BLaER1 treated with 17β-estradiol and CSF1 and Interleukin-3, amounts not matched to agents 10 nM and 100 nM (cell line): ENCODE measurements at regions not wholly inside any gene's neighbourhood (a gene's known extent, or its start where the extent isn't known, plus 50 kb on each side); places are given as distances from the start of the nearest gene placed in this dataset.

Source experiments
- H3K27ac ChIP-seq, 11 experiments: shearing (Covaris generic); formaldehyde crosslinking; 2 replicates each; pipeline ENCODE4 v1.8.1; 2022
- H3K27me3 ChIP-seq, 11 experiments: shearing (Covaris generic); formaldehyde crosslinking; 2 replicates each; pipeline ENCODE4 v1.8.1; 2022
- H3K36me3 ChIP-seq, 11 experiments: shearing (Covaris generic); formaldehyde crosslinking; 2 replicates each; pipeline ENCODE4 v1.8.1; 2022
- H3K4me1 ChIP-seq, 10 experiments: shearing (Covaris generic); formaldehyde crosslinking; 2 replicates each; pipeline ENCODE4 v1.8.1; 2022
- H3K4me2 ChIP-seq, 11 experiments: shearing (Covaris generic); formaldehyde crosslinking; 2 replicates each; pipeline ENCODE4 v1.8.1; 2022
- H3K4me3 ChIP-seq, 10 experiments: shearing (Covaris generic); formaldehyde crosslinking; 2 replicates each; pipeline ENCODE4 v1.8.1; 2022
- H3K9ac ChIP-seq, 11 experiments: shearing (Covaris generic); formaldehyde crosslinking; 2 replicates each; pipeline ENCODE4 v1.8.1; 2022
- H3K9me3 ChIP-seq, 11 experiments: shearing (Covaris generic); formaldehyde crosslinking; replicated peaks in 1 of 11; 2 replicates each; pipeline ENCODE4 v1.8.1; 2022
- H4K20me1 ChIP-seq, 11 experiments: shearing (Covaris generic); formaldehyde crosslinking; 2 replicates each; pipeline ENCODE4 v1.8.1; 2022
- Cebpa-rat ChIP-seq, 11 experiments: shearing (Covaris generic); IDR thresholded peaks; 2 replicates each; pipeline ENCODE4 v1.8.1; 2022

- Histone ChIP-seq H3K9ac (no peak overlapping the region), H3K36me3 (no peaks in the 10 kb centered on the region), H3K27ac (no peak overlapping the region), H3K9me3 (no peaks in the 10 kb centered on the region), H3K4me3 (no peak overlapping the region), H3K4me2 (no peak overlapping the region), H3K27me3 (peaks cover 66 to 100% (median 96%) of the 10 kb centered on the region in 11 experiments), H3K4me1 (peaks cover 0 to 10% (median 0%) of the 10 kb centered on the region in 10 experiments; a peak in 4 of 20 replicates), H4K20me1 (peaks cover 0 to 15% (median 0%) of the 10 kb centered on the region in 11 experiments; a peak in 6 of 22 replicates)
- TF ChIP-seq Cebpa-rat (IDR thresholded peaks at IDR 0.05): no peak
Observed at GRCh38 chrX:69088171-69088938, 76.9 kb downstream of the PJA1 start.

- Histone ChIP-seq H3K27me3 (peaks cover 56 to 100% (median 92%) of the 10 kb centered on the region in 11 experiments), H3K9me3 (no peaks in the 10 kb centered on the region)
- TF ChIP-seq Cebpa-rat (IDR thresholded peaks at IDR 0.05): no peak
Observed at GRCh38 chrX:69085826-69086225, 79.4 kb downstream of the PJA1 start.

GRCh38 chrX:69085151-69085550, 80.1 kb downstream of the PJA1 start:
- H3K9me3 ChIP-seq: no peaks in the 10 kb centered on the region
- H3K9ac ChIP-seq: no peak overlapping the region
- H3K27me3 ChIP-seq: peaks cover 52 to 100% (median 92%) of the 10 kb centered on the region in 11 experiments
- H4K20me1 ChIP-seq: peaks cover 0 to 15% (median 0%) of the 10 kb centered on the region in 11 experiments; a peak in 6 of 22 replicates
- H3K27ac ChIP-seq: no peak overlapping the region
- H3K4me1 ChIP-seq: peaks cover 0 to 17% (median 10%) of the 10 kb centered on the region in 10 experiments; a peak in 15 of 20 replicates
- no peaks in the 10 kb centered on the region for H3K36me3 ChIP-seq
- no peak overlapping the region for H3K4me3 ChIP-seq
- TF ChIP-seq Cebpa-rat (IDR thresholded peaks at IDR 0.05): no peak
- no peak overlapping the region for H3K4me2 ChIP-seq

More at GRCh38 chrX:69085826-69086225, 79.4 kb downstream of the PJA1 start:
- Histone ChIP-seq H3K4me1 (peaks cover 0 to 12% (median 3%) of the 10 kb centered on the region in 10 experiments; a peak in 11 of 20 replicates), H3K4me3 (no peak overlapping the region), H3K9ac (no peak overlapping the region), H3K27ac (no peak overlapping the region), H4K20me1 (peaks cover 0 to 15% (median 0%) of the 10 kb centered on the region in 11 experiments; a peak in 6 of 22 replicates), H3K4me2 (no peak overlapping the region), H3K36me3 (no peaks in the 10 kb centered on the region)

- Histone ChIP-seq H3K4me1 (peaks cover 0 to 21% (median 11%) of the 10 kb centered on the region in 10 experiments; a peak in 15 of 20 replicates), H3K9ac (no peak overlapping the region), H3K27ac (no peak overlapping the region), H3K36me3 (no peaks in the 10 kb centered on the region), H3K4me2 (peak overlapping the region in 2 of 11 experiments; percentile 34 to 56; a peak in 4 of 22 replicates), H3K27me3 (peaks cover 65 to 100% (median 92%) of the 10 kb centered on the region in 11 experiments), H3K4me3 (no peak overlapping the region), H3K9me3 (no peaks in the 10 kb centered on the region), H4K20me1 (peaks cover 0 to 15% (median 0%) of the 10 kb centered on the region in 11 experiments; a peak in 6 of 22 replicates)
- no peak for TF ChIP-seq Cebpa-rat (IDR thresholded peaks at IDR 0.05)
Observed at GRCh38 chrX:69083801-69084200, 81.5 kb downstream of the PJA1 start.

GRCh38 chrX:69083361-69083760, 81.9 kb downstream of the PJA1 start:
- H3K4me1 ChIP-seq: peaks cover 4 to 22% (median 14%) of the 10 kb centered on the region in 10 experiments; a peak in 18 of 20 replicates
- H3K27ac ChIP-seq: no peak overlapping the region
- H3K36me3 ChIP-seq: no peaks in the 10 kb centered on the region
- H3K9ac ChIP-seq: no peak overlapping the region
- H3K4me3 ChIP-seq: no peak overlapping the region
- H4K20me1 ChIP-seq: peaks cover 0 to 15% (median 0%) of the 10 kb centered on the region in 11 experiments; a peak in 6 of 22 replicates
- H3K27me3 ChIP-seq: peaks cover 70 to 100% (median 92%) of the 10 kb centered on the region in 11 experiments
- H3K4me2 ChIP-seq: peak overlapping the region in 2 of 11 experiments; percentile 3 to 34; a peak in 3 of 22 replicates
- H3K9me3 ChIP-seq: no peaks in the 10 kb centered on the region
- TF ChIP-seq Cebpa-rat (IDR thresholded peaks at IDR 0.05): no peak

- TF ChIP-seq Cebpa-rat (IDR thresholded peaks at IDR 0.05): no peak
- Histone ChIP-seq H3K4me3 (no peak overlapping the region), H3K9ac (no peak overlapping the region), H3K4me2 (no peak overlapping the region), H3K9me3 (no peaks in the 10 kb centered on the region), H3K36me3 (no peaks in the 10 kb centered on the region), H3K27ac (no peak overlapping the region), H3K4me1 (peaks cover 10 to 28% (median 20%) of the 10 kb centered on the region in 10 experiments; a peak in 19 of 20 replicates), H3K27me3 (peaks cover 76 to 100% (median 92%) of the 10 kb centered on the region in 11 experiments), H4K20me1 (peaks cover 0 to 15% (median 0%) of the 10 kb centered on the region in 11 experiments; a peak in 5 of 22 replicates)
Observed at GRCh38 chrX:69082753-69083150, 82.5 kb downstream of the PJA1 start.

- Histone ChIP-seq H4K20me1 (peaks cover 0 to 15% (median 0%) of the 10 kb centered on the region in 11 experiments; a peak in 5 of 22 replicates), H3K4me1 (peaks cover 11 to 31% (median 23%) of the 10 kb centered on the region in 10 experiments; a peak in 19 of 20 replicates), H3K9ac (no peak overlapping the region), H3K27me3 (peaks cover 75 to 100% (median 92%) of the 10 kb centered on the region in 11 experiments), H3K36me3 (no peaks in the 10 kb centered on the region), H3K27ac (no peak overlapping the region), H3K9me3 (no peaks in the 10 kb centered on the region), H3K4me2 (no peak overlapping the region), H3K4me3 (no peak overlapping the region)
- TF ChIP-seq Cebpa-rat (IDR thresholded peaks at IDR 0.05): no peak
Observed at GRCh38 chrX:69082055-69082752, 83.0 kb downstream of the PJA1 start.

GRCh38 chrX:69080855-69081465, 84.3 kb downstream of the PJA1 start:
- H3K4me1 ChIP-seq: peaks cover 11 to 31% (median 23%) of the 10 kb centered on the region in 10 experiments; a peak in 19 of 20 replicates
- H3K4me3 ChIP-seq: no peak overlapping the region
- peaks cover 0 to 9% (median 0%) of the 10 kb centered on the region in 11 experiments; a peak in 4 of 22 replicates for H4K20me1 ChIP-seq
- TF ChIP-seq Cebpa-rat (IDR thresholded peaks at IDR 0.05): no peak
- no peaks in the 10 kb centered on the region for H3K36me3 ChIP-seq
- H3K9me3 ChIP-seq: no peaks in the 10 kb centered on the region
- no peak overlapping the region for H3K9ac ChIP-seq
- no peak overlapping the region for H3K27ac ChIP-seq
- H3K27me3 ChIP-seq: peaks cover 63 to 100% (median 88%) of the 10 kb centered on the region in 11 experiments
- peak overlapping the region in 4 of 11 experiments; percentile 5 to 24 (median 18); a peak in 3 of 22 replicates for H3K4me2 ChIP-seq
